Breast epithelium (tissue), 3 donors: ENCODE measurements at regions not wholly inside any gene's neighbourhood (a gene's known extent, or its start where the extent isn't known, plus 50 kb on each side); places are given as distances from the start of the nearest gene placed in this dataset.

Source experiments
- CTCF ChIP-seq, 3 donors: fragments of 450-650 bp; IDR thresholded peaks; one replicate each; pipeline ENCODE4 v1.5.1; 2016 to 2017; ENCODE audit warnings: antibody characterized with exemption in 3 of 3, mild to moderate bottlenecking in 3 of 3, moderate library complexity in 3 of 3
- POLR2A ChIP-seq: fragments of 450-650 bp; IDR thresholded peaks from one replicate; pipeline ENCODE4 v1.6.1; 2016; ENCODE audit warnings: antibody characterized with exemption, mild to moderate bottlenecking, moderate library complexity

- TF ChIP-seq CTCF (IDR thresholded peaks at IDR 0.05) (no peak), POLR2A (no peak)
Measured at GRCh38 chr15:77697893-77698292, 65.2 kb upstream of the LINGO1 start.
